ENCODE measurements at regions not wholly inside any gene's neighbourhood (a gene's known extent, or its start where the extent isn't known, plus 50 kb on each side); places are given as distances from the start of the nearest gene placed in this dataset.
"Not testable (repeated sequence)": the region's sequence is repeated elsewhere in the genome, so short reads cannot be mapped to it uniquely, and the experiment has no call there.

DNA sequence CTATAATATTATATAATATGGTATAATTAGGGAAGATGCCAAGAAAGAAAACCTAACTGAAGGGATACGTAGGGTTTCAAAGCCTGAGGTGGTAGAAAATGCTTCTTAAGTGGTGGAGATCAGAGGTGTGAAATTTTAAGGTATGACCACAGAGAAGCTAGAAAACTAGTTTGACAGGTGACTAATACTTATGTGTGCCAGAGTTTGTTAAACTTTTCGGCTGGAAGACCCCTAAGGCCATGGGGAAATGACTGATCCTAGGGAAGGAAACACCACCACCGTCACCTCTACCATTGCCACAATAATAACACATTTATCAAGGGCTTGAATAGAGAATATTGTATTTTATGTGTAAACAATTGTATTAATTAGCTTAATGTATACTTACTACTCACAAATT is 261.4 kb upstream of the GBE1 start:
- no peak for DNase-seq (ENCODE audit: low read depth in 2 of 2)

DNA sequence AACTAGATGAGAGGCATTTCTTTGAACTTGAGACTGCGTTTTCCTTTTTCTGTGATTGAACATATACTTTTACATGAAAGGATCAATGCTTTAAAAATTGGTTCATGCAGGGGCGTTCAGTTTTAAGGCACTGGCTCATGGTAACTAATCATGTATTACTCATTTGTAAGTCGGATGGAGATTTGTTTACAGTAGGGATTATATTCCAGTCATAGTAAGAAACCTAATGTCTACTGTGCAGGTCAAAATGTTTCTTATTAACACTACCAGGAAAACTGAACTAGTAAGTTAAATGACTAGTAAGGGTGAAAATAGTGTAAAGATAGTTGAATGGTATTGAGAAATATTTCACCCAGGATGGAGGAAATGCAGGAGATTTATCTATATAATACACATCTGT is 258.8 kb upstream of the GBE1 start:
- no peak for DNase-seq (ENCODE audit: low read depth in 2 of 2)

DNA sequence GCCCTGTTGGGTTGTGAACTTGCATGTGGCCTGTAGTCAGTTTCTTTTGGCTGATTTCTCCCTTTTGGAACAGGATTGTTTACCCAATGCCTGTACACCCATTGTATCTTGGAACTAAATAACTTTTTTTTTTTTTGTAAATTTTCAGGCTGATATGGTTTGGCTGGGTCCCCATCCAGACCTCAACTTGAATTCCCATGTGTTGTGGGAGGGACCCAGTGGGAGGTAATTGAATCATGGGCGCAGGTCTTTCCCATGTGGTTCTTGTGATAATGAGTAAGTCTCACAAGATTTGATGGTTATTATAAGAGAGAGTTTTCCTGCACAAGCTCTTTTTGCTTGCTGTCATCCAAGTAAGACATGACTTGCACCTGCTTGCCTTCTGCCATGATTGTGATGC is 253.8 kb upstream of the GBE1 start:
- DNase-seq (ENCODE audit: low read depth in 2 of 2) = no peak

DNA sequence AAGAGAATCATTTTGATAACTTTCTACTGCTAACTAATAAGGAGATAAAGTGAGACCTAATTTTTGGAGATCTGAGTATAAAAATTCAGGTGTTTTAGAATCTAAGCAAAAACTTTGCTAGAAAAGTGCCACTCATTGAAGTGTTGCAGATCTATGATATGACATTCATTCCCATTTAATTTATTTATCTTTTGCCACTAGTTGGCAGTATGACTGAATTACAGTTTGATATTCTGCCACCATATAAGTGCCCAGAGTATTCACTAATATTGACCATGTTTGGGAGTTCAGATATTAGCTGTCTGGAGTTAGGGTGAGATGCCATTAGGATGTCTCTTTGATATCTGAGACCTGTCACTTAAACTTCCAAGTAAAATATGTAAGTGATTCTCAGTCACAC is 251.3 kb upstream of the GBE1 start:
- no peak for DNase-seq (ENCODE audit: low read depth in 2 of 2)

DNA sequence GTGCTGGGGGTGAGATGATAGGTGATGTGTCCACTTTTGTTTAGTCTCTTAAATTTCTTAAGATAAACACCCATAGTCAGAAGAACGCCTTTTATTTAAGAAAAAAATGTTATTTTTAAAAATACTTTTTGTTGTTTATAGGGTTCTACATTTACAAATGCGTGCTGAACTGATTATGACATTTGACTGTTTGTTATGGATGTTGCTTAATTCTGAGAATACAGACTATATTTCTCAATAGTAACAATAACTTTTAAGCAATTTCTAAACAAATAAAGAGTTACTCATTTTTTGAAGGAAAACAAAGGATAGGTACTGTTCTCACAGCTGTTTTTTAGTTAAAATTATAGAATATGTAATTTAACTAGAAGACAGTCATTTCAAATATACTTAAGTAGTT is 249.9 kb upstream of the GBE1 start:
- DNase-seq (ENCODE audit: low read depth in 2 of 2) = no peak

DNA sequence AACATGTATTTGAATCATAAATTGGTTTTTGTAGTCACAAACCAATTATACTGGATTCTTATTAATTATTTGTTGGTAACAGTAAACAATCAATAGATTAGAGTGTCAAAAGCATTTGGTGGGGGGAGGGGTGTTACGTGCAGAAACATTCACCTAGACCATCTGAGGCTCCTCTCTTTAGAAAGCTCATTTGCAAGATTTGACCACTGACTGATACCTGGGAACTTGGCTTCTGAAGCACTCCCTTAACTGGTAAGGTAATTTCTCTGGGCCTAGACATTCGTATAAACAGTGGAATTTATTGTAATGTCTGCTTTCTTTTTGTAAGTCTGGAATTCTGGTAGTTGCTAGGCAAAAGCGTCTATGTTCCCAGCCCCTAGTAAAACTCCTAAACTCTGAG is 243.8 kb upstream of the GBE1 start:
- no peak for DNase-seq (ENCODE audit: low read depth in 2 of 2)

DNA sequence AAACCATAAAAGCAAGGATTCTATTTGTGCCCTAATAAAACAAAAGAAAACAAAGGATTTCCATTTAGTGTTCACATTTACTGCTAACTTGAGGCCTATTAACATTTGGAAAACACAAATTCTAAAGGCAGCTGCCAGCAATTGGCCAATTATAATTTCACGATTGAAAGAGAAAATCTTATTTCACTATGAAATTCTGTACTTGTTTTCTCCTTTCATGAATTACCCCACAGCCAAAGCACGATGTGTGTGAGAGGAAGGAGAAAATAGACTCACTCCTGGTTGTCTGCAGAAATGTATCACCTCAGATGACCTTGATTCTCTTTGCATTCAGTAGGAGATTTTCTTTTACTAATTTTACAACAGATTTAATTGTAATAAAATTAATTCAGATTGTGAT is 242.8 kb upstream of the GBE1 start:
- no peak for DNase-seq (ENCODE audit: low read depth in 2 of 2)

DNA sequence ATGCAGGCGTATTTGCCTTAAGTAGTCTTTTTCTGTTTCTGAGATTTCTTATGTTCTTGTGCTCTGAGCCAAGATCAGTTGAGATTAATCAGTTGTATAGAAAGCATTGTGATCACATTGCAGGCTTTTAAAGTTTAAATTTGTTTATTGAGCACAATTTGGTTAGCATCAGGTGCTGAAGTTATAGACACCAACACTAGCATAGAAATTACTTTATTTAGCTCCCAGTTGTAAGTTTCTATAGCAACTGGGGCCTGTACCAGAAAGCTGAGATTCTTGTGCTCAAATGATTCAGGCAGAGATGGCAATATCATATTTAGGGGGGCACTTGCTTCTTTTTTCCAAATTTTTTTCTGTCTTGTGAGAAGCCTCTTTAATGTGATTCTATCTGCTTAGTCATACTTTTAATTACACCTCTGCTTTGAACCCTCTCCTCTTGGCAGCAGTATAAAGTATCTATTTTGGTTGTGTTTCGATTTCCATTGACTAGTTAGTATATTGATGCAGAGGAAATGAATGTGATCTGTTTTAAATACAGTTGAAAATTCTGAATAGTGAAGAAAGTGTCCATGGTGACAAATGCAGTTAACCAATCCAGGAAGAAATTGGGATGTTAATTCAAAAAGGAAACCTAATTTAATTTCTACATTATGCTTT is 241.7 kb upstream of the GBE1 start:
- no peak for DNase-seq (ENCODE audit: low read depth in 2 of 2)

DNA sequence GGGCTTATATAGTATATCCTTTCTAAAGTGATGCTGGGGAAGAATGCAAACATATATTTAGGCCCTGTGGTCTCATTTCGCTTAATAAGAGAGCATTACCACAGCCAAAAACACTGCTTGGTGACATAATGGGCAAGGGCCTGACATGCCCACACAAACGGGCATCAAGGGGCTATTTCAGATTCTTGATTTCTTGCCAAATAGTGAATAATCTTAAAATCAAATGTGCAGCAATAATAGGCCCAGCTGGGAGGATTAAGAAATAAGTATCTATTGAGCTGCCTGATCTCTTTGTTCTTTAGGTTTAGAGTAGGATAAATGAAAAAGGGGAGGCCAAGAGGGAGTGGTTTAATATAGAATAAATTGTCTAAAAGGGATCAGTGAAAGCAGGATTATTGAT is 241.0 kb upstream of the GBE1 start:
- no peak for DNase-seq (ENCODE audit: low read depth in 2 of 2)

DNA sequence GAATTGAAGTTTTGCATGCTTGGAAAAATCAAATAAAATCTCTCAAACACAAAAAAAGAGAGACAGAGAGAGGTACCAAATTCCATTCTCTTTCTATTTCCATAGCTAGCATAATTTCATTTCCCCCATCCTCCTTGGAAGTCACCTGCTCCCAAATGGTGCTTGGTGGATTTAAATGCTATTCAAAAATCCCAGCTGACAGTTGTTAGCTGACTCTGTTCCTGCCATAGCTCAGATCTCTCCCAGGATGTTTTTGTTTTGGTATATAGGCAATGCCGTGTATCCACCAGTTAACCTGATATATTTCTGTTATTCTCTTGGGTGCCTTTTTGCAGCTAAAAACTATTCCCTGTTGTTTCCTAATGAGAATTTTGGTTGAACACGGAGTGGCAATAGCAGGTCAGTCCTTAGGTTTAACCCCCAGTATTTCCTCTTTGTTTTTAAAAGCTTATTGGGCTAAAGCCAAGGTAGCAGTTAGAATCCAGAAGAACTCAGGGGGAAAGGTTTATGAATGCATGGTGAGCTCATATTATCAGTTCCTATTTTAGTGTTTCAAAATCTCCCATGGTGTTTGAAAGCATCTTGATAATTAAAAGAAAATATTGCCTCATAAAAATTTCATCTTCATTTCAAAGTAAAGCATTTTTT is 240.0 kb upstream of the GBE1 start:
- no peak for DNase-seq (ENCODE audit: low read depth in 2 of 2)

DNA sequence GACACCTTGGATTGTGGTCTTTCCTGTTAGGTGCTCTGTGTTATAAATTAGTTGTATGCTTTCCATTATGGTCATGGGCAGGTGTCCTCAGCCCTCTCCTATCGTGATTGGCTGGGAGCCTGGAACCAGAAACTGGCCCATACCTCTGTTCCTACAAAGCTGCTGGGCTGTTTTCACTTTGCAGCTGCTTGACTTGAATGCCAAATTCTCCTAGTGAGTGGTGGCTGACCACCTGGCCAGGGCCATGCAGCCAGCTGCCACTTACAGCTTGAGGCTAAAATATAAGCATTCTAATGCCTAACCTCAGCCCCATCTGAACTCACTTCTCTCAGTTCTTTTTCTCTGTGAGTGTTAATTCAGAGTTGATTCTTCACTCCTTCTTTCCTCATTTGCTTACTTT is 239.3 kb upstream of the GBE1 start:
- DNase-seq (ENCODE audit: low read depth in 2 of 2) = no peak

DNA sequence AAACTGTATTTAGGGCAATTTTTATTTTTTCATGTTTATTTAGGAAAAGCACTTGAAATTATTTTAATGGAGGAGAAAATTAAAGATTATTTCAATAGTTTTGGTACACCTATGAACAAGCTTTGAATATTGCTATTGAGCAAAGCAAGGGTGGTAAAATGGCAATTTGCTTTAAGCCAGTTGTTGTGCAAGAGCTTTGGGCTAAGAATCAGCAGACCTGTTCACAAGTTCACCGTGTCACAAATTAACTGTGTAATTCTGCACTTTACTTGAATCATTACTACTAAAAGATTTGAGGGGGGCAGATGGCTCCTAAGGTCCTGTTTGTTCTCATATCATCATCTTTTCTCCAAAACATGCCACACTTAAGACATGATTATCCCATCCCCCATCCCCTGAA is 238.9 kb upstream of the GBE1 start:
- no peak for DNase-seq (ENCODE audit: low read depth in 2 of 2)

DNA sequence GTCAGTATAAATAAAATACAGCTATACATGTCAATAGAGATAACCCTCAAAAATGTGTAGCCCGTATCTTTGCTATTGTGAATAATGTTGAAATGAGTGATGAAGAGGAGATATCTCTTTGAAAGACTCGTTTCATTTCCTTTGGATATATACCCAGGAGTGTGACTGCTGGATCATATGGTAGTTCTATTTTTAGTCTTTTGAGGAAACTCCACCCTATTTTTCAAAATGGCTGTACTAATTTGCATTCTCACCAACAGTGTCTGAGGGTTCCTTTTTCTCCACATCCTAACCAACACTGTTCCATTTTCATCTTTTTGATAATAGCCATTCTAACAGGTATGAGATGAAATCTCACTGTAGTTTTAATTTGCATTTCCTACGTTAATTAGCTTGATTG is 237.5 kb upstream of the GBE1 start:
- no peak for DNase-seq (ENCODE audit: low read depth in 2 of 2)

DNA sequence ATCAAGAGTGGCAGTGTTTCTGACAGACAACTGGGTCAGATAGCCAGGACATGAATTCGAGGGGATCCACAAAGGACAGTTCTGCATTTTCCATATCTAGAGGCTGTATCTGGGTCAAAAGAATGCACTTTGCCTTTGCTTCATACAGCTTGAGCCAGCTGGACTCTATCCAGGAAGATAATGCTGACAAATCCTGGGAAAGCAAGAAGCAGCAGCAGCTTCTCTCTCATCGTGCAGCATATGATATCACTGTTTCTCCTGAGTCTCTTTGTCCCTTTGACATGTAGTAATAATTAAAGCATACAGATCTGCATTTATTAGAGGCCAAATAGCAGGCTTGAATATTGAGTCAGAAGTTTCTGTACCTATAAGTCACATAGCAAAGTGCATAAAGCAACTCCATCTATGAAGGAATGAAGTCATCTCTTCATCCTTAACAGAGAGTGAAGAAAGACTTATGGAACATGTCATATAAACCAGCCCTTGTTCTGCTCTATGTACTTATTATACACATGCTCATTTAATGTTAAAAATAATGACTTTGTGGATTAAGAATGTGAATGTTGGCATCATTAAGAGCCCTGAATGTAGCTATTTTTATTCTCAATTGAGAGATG is 236.8 kb upstream of the GBE1 start:
- DNase-seq (ENCODE audit: low read depth in 2 of 2) = no peak

DNA sequence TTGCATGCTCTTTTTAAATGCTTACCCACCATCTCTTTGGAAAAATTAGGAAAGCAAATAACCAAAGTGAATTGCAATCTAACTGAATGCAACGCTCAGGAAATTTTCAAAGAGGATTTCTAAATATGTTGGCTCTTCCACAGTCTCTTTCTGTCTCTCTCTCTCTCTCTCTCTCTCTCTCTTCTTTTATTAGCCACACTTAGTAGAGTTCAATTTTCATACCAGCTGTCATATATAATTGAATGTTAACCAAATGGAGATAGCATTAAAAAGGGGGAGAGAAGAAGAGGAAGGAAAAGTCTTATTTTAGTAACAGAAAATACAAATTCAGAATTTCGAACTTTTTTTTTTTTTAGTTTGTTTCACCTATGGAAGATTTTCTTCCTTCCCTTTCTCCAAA is 235.9 kb upstream of the GBE1 start:
- DNase-seq (ENCODE audit: low read depth in 2 of 2) = no peak

DNA sequence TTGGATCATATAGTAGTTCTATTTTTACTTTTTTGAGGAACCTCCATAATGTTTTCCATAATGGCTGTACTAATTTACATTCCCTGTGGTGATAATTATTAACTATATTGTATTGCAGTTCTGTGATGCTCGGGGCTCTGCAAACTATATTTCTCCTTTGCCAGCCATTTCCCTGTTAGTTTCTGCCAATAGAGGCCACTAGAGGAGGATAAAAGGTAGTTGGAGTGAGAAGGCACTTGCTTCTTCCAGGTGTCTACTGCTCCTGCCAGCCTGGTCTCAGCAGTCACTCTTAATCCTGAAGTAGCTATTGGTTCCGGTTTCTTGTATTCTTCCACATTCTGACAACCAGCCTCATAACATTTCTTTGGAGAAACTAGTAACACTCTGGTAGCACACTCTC is 233.9 kb upstream of the GBE1 start:
- no peak for DNase-seq (ENCODE audit: low read depth in 2 of 2)

DNA sequence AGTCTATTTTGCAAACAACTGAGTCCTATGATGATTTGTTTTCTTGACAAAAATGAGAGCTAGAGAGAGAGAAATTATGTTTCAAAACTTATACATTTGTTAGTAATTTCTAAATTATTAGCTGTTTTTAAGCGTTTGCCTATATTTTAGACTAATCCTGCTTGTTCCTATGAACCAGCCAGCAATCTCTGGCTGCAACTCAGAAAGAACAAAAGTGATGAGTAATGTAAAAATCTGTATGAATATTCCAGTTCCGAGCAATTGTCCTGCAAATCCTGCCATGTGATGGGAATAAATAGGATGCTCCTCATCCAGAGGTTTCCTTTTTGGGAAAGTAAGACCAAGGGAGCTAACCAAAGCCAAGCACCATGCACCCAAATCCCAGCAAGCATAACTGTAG is 228.3 kb upstream of the GBE1 start:
- DNase-seq (ENCODE audit: low read depth in 2 of 2) = no peak

DNA sequence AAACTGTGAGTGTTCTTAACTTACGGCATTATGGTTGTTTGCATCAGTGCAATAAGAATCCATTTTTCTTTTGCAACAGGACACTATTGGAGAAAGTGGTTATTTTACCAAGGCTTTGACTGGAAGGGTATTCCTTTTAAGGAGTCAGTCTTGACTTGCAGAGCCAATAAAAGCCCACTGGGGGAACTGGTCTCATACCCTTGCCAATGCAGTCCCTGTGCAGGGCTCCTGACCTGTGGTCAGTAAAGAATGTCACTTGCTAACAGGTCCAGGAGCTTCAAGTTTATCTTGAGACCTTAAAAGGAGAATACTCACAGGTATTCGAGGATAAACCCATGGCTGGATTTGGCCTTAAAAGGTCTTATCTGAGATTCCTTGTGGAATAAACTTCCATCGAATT is 227.8 kb upstream of the GBE1 start:
- DNase-seq (ENCODE audit: low read depth in 2 of 2) = no peak

DNA sequence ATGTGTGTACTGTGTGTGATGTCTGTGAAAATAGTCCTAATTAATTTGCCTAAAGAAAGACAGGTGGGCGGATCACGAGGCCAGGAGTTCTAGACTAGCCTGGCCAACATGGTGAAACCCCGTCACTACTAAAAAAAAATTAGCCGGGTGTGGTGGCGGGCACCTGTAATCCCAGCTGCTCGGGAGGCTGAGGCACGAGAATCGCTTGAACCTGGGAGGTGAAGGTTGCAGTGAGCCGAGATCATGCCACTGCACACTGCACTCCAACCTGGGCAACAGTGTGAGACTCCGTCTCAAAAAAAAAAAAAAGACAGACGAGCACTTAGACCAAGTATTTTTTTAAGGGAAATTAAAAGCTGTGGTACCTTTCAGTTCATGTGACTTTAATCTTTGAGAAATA is 226.0 kb upstream of the GBE1 start:
- DNase-seq (ENCODE audit: low read depth in 2 of 2) = not testable (repeated sequence)

DNA sequence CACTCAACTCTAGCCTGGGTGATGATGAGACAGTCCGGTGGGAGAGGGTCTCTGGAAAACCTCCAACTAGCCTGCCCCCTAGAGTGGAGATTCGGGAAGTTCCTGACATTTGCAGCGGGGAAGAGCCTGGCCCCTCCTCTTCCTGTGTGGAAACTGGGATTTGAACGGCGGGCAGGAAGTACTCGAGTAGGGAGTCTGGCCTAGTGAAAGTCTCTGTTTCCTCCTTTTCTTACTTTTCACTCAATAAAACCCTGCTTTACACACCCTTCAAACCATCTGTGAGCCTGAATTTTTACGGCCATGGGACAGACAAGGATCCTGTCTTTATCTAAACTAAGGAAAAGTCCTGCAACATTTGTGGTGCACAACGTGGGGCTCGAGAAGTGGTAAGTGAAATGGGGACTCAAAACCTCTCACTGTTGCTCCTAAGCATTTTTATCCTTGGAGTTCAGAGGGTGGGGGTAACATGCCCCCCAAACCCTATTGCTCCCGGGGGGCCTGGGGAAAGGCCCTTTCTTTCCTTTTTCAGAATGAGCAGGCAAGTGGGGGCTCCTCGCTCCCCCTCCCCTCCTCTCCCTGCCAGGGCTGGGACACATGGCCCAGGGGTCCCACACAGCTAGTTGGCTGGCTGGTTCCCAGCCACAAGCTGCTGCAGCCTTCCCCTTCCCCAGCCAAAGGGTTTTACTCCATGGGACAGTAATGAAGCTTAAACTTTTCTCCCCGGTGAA is 224.7 kb upstream of the GBE1 start:
- no peak for DNase-seq (ENCODE audit: low read depth in 2 of 2)

DNA sequence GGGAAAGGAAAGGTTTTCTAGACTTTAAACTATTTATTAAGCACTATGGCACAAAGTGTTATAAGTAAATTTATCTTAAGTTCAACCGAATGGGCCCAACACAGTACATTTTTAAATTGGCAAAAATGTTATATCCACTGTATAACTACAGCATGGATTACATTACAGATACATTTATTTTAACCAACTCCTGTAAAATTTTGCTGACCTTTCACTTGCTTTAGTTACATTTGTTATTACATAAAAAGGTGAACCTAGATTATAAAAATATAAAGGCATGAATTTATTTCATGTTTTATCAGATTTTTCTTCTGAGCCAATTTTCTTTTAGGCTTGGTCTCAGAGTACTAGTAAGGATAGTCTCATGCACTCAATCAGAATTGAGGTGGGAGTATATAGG is 221.9 kb upstream of the GBE1 start:
- DNase-seq (ENCODE audit: low read depth in 2 of 2) = no peak

DNA sequence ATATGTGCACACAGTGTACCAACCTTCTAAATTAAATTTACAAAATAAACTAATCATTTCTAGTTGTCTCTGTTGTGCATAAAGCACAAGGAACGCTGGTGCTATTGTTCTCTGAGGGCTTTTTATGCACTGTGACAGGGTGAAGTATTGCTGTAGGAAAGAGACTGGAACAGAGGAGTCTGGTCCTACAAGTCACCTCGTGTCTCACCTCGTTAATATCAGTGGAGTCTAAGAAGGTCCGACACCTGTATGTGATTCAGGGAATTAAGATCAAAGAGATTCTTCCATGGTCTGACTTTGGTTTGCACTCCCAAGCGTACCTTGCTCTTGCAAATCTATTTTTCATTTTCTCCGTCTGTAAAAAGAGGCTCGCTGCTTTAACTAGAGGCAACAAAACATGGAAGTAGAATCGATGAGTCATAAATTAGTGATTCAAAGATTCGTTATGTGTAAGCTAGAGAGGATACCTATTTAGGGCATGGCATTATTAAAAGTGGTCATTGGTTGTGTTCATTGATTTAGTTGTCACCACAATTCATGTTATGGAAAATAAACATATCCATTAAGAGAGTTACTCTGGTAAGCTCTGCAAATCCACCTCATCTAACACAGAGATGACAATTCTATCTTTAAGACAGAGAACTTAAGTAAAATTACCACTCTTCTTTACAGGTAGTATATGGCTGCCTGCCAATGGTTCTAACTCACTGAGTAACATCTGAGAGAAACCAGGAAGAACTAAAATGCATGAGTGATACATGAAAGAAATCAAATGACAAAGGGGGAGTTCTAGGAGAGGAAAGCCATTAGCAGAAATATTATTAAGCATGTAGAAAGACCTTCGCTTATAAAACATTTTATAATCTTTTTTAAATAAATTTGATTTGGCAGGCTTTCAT is 219.4 kb upstream of the GBE1 start:
- DNase-seq (ENCODE audit: low read depth in 2 of 2) = no peak

Data from stimulated activated CD8-positive, alpha-beta memory T cell treated with anti-CD3 and anti-CD28 coated beads, Interleukin-15, amount 100 ng/mL, for 48 hours (primary cell).